GM19328 (cell line): ENCODE measurements at regions not wholly inside any gene's neighbourhood (a gene's known extent, or its start where the extent isn't known, plus 50 kb on each side); places are given as distances from the start of the nearest gene placed in this dataset.
"Not testable (repeated sequence)": the region's sequence is repeated elsewhere in the genome, so short reads cannot be mapped to it uniquely, and the experiment has no call there.

Experiments
- ATAC-seq: cut with Tn5 transposase; IDR thresholded peaks from one replicate; pipeline ENCODE4 v1.9.1; 2021; ENCODE audit warnings: mild to moderate bottlenecking, moderate library complexity; ENCODE audit not compliant: unreplicated experiment

GRCh38 chr1:37158113-37158749, 123.9 kb upstream of the GRIK3 start:
- no peak for ATAC-seq

- ATAC-seq: no peak
Observed at GRCh38 chr1:37159102-37159501, 124.8 kb upstream of the GRIK3 start.

- no peak for ATAC-seq
Observed at GRCh38 chr1:37161171-37161570, 126.9 kb upstream of the GRIK3 start.

- ATAC-seq: no peak
Observed at GRCh38 chr1:37162059-37162458, 127.7 kb upstream of the GRIK3 start.

- no peak for ATAC-seq
Observed at GRCh38 chr1:37166005-37166404, 131.7 kb upstream of the GRIK3 start.

- no peak for ATAC-seq
Observed at GRCh38 chr1:37167479-37167878, 133.2 kb upstream of the GRIK3 start.

- no peak for ATAC-seq
Observed at GRCh38 chr1:37169241-37169640, 134.9 kb upstream of the GRIK3 start.

GRCh38 chr1:37169743-37170275, 135.5 kb upstream of the GRIK3 start:
- no peak for ATAC-seq

GRCh38 chr1:37171691-37172090, 137.4 kb upstream of the GRIK3 start:
- ATAC-seq: no peak

- ATAC-seq: no peak
Observed at GRCh38 chr1:37174341-37174740, 140.0 kb upstream of the GRIK3 start.

GRCh38 chr1:37174876-37175275, 140.6 kb upstream of the GRIK3 start:
- ATAC-seq: no peak

- no peak for ATAC-seq
Observed at GRCh38 chr1:37175666-37176215, 141.4 kb upstream of the GRIK3 start.

GRCh38 chr1:37176269-37176668, 142.0 kb upstream of the GRIK3 start:
- ATAC-seq: no peak

- ATAC-seq: no peak
Observed at GRCh38 chr1:37177230-37177864, 143.0 kb upstream of the GRIK3 start.

- no peak for ATAC-seq
Observed at GRCh38 chr1:37181425-37181824, 147.1 kb upstream of the GRIK3 start.

GRCh38 chr1:37184789-37185188, 150.5 kb upstream of the GRIK3 start:
- ATAC-seq: no peak

GRCh38 chr1:37186246-37186756, 152.0 kb upstream of the GRIK3 start:
- no peak for ATAC-seq

GRCh38 chr1:37189111-37189510, 154.8 kb upstream of the GRIK3 start:
- no peak for ATAC-seq

GRCh38 chr1:37197411-37197810, 163.1 kb upstream of the GRIK3 start:
- ATAC-seq: no peak

- not testable (repeated sequence) for ATAC-seq
Observed at GRCh38 chr1:37214305-37214704, 180.0 kb upstream of the GRIK3 start.

- no peak for ATAC-seq
Observed at GRCh38 chr1:37233606-37234005, 199.3 kb upstream of the GRIK3 start.

GRCh38 chr1:37234941-37235418, 200.7 kb upstream of the GRIK3 start:
- ATAC-seq: no peak
